ENCODE measurements at regions not wholly inside any gene's neighbourhood (a gene's known extent, or its start where the extent isn't known, plus 50 kb on each side); places are given as distances from the start of the nearest gene placed in this dataset.

DNA sequence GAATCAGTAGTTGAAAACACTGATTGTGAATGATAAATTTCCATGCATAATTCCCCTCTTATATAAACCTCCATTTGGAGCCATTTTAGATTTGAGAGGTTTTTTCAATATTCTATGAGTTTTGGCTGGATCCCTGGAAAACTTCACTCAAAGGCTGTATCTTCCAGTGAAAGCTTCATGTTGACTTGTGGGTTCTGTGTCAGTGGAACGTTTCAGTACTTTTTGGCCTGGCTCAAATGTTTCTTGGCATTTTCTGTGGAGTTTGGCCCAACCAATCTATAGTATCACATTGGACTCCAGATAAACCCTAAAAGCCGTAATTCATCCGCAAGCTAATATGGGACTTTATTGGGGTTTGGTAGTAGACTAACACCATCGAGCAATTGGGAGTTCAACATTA is 172.6 kb upstream of the PRPS1L1 start:
- DNase-seq (ENCODE audit: low read depth in 2 of 3, low spot score in 1 of 3), result no peak

DNA sequence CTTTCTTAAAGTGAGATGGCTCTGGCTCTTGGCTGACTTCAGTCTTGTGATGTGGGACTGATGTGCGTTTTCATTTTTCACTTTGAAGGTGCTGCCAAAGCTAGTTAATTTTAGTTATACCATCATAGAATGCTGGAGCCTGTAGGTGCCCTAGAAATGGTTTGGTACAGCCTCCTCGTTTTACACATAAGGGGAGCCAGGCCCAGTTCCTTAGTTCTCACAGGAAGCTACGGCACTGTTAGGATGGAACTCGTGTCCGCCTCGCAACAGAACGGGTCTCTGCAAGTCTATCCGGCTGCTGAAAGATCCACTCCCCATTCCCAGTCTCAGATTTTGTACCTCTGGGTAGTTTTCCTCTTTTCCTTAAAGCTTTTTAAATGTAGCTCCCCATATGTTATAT is 173.2 kb upstream of the PRPS1L1 start:
- no peak for DNase-seq (ENCODE audit: low read depth in 2 of 3, low spot score in 1 of 3)

DNA sequence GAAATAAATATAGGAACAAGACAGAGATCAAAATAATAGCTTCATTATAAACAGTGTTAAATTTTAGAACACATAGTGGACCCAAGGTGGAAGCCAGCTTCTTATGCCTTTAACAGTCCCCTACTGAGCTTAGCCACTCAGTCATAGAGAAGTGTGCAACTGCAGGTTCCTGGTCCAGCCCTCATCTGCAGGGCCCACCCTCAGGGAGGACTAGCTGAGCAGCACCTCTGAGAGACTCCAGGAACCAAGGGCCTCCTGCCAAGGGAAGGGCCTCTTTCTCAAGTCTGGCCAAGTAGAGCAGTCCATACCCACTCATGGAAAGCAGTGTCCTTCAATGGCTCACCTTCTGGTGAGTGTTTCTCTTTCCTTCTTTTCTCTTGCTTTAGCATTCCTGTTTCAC is 173.7 kb upstream of the PRPS1L1 start:
- DNase-seq (ENCODE audit: low read depth in 2 of 3, low spot score in 1 of 3), result no peak

DNA sequence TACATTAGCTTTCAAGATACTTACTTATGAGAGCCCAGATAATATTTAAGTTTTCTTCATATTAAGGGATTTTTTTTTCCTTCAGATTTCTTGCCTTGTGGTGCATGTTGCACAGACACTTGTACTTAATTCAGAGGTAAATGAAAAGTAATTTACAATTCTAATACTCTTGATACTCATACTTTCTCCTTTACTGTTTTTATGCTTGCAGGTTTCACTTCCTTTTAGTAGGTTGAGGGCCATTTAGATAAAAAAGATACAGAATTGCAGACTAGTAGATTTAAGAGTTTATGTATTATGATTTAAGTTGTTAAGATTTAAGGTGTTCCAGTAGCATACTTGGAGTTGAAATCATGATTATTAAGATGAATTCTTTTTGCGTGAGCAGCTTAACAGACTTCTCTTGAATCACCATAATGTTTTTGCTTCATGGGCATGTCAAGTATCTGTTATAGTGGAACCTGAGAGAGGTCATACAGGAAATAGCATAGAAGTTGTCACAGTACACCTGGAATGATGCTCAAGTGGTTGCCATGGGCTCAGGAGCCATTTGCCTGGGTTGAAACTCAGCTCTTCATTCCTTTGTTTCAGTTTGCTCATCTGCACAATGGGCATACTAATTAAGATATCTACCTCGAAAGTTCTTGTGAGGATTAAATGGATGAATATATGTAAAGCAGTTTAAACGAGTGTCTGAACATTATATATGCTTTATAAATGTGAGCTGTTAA is 174.8 kb upstream of the PRPS1L1 start:
- DNase-seq (ENCODE audit: low read depth in 2 of 3, low spot score in 1 of 3), result no peak

DNA sequence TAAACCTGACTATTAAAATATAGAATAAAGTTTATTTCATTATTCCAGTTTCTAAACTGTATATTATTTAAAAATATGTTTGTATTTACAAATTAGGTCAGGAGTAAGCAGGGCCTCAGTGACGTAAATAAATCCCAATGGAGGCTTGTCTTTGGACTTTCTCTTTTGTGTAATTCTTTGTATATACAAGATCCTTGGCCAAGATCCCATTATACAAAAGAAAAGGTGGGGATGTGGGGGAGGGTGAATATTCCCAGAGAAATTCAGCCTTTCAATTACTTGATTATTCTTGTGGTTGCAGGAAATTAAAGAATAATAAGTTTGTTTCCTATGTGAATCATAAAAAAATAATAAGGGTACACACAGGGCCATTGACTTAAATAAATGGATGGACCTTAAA is 178.7 kb upstream of the PRPS1L1 start:
- DNase-seq (ENCODE audit: low read depth in 2 of 3, low spot score in 1 of 3), result no peak

DNA sequence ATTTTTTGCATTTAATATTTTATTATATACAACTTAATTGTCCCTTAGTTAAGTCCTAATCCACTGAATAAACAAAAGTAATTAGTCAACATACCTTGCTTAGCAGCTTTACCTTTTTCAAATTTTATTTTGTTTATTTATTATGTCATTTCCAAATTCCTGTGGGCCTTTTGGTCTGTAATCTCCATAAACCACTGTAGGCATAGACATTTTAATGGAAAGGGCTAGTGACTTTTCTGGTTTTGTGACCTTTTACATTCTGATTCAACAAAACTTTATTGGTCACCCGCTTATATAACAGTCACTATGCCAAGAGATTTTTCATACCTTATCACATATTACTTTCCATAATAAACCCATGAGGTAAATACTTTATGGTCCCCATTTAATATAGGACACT is 181.3 kb upstream of the PRPS1L1 start:
- DNase-seq (ENCODE audit: low read depth in 2 of 3, low spot score in 1 of 3), result no peak

DNA sequence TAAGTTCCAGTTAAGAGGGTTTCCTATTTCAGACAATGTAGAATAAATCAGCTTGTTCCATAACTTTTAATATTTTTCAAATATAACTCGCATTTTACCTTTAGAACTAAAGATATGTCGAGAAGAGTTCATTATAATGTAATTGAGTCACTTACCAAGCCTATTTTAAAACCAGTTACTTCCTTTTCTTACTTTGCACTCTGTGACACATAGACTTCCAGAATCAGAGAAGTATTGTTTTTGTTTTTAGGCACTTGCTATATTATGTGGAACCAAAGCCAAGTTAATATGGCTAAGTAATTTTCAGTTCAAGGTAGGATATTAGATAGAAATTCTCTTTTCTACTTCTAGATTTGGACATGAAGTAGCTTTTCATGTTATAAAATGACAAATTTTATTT is 182.7 kb upstream of the PRPS1L1 start:
- no peak for DNase-seq (ENCODE audit: low read depth in 2 of 3, low spot score in 1 of 3)

DNA sequence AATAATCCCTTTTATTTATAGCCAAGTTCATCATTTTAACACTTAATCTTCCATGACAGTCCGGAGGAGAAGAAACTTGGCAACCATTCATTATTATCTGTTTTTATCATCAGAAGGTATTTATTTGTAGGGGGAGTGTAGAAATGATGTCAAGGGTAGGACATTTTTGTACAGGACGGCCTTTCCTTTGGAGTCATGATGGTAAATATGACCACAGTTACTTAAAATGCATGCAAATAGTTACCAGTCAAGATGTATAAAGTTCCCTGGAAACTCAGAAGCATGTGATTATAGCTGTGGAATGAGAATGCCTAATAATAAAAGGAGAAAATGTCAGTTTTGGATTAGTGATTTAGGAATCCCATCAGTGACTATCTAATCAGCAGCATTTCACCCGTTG is 183.1 kb upstream of the PRPS1L1 start:
- no peak for DNase-seq (ENCODE audit: low read depth in 2 of 3, low spot score in 1 of 3)

DNA sequence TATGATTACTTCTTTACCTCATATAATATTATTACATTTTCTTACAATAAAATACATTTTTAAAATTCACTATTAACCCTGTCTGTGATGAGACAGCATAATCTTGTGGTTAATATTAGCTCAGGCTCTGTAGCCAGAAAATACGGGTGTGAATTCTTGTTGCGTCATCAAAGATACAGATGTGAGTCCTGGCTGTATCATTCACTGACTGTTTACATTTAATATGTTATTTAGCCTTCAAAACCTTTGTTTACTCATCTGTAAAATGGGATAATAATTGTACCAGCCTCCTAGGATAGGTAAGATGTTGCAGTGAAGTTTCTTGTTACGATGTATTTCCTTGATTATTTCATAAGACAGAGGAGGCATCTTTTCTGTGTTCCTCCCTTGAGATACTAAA is 184.7 kb upstream of the PRPS1L1 start:
- DNase-seq (ENCODE audit: low read depth in 2 of 3, low spot score in 1 of 3), result no peak

DNA sequence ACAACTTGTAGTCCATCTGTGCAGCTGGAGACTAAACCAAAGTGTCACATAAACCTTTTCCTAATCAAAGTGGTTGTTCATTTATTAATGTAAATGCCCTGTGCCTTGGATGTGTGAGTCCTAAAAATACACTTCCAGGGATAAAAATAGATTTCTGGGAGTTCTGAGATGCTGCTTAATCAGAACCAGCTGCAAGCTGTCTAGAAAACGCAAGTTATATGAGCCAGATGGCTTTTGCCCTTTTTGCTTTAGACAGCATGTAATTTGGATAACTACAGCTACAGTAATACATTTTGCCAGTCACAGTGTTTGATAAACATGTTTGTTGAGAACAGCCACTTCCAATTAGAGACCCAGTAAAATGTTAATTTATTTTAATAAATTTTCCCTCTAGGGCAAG is 185.1 kb upstream of the PRPS1L1 start:
- no peak for DNase-seq (ENCODE audit: low read depth in 2 of 3, low spot score in 1 of 3)

DNA sequence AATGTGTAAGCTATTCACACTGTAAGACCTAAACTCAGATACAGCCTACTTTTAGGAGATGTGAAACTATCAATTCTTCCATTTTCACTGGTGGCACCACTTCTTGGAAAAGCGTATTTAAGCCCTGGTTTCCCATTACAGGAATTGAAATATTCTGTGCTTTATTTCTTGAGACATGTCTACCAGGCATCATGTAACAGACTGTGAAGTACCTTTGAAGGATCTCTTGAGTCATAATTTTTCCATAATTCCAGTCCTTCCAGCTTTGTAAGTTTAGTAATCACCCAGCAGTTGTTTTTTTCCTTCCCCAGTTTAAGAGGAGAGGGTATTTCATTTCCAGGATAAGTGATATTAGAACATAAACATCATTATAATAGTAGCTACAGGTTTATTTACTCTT is 186.0 kb upstream of the PRPS1L1 start:
- DNase-seq (ENCODE audit: low read depth in 2 of 3, low spot score in 1 of 3), result no peak

DNA sequence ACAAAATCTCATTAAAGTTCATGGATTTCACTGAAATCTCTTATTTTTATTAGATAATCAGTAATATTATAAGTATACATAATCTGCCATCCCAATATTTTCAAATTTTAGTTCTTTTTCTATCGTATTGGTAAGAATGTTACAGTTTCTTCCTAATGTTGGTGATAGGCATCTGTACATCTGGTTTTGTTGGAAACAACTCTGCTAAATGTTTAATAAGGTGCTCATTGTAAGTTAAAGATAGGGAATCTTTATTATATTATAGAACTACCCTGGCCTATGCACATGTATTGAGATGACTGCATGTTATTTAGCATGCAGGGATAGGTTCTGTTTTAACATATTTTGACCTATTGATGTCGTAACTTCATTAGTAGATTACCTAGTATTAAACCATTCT is 188.6 kb upstream of the PRPS1L1 start:
- DNase-seq (ENCODE audit: low read depth in 2 of 3, low spot score in 1 of 3), result no peak

DNA sequence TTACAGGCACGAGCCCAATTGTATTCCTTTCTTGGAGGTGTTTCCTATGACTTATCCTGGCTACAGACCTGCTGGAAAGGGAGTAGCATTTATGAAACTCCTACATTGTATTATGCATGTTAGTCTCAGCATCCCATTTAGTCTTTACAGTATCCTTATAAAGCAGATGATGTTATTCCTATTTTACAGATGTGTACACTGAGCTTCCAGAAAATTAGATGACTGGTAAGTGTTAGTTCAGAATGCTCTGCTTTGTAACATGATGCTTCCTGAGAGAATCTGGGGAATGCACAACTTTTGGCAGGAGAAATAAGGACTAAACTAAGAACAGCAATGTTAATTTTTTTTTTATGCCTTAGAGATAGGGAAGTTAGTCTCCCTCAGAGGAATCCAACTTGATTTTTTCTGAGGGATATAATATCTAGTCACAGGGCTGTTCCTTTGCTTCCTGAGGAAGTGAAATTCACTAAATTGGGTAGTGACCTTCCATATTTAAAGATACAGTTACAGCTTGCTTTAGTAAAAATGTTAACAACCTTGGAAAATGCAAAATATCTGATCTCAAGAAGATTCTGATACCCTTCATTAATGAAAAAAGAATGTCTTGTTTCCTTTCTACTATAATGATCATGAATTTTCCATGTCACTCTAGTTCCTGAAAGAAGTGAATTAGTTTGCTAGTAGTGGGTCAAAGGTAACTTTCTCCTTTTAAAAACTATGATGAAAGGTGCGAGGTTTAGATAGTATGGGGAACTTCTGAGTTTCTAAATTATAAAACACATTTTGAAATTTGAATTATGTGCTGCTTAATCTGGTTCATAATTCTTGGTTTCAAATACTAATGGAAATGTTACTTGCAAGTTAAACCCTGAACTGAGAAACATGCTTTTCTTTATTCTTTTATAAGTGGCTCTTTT is 194.0 kb upstream of the PRPS1L1 start:
- DNase-seq (ENCODE audit: low read depth in 2 of 3, low spot score in 1 of 3), result no peak

DNA sequence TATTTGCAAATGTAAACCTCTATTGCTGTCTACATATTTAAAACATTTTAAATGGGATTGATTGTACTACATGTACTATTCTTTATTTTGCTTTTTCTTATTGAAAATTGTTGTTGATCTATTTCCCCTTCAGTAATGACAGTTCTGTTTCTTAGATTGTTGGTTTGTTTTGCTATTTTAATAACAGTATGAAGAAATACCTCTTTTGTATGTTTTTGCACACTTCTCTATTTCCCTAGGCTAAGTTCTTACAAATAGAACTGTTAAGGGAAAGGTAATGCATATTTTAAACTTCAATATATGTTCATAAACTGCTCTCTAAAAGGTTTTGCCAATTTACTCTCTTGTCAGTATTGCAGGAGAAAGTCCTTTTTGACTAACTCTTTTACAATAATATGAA is 195.0 kb upstream of the PRPS1L1 start:
- DNase-seq (ENCODE audit: low read depth in 2 of 3, low spot score in 1 of 3), result no peak

DNA sequence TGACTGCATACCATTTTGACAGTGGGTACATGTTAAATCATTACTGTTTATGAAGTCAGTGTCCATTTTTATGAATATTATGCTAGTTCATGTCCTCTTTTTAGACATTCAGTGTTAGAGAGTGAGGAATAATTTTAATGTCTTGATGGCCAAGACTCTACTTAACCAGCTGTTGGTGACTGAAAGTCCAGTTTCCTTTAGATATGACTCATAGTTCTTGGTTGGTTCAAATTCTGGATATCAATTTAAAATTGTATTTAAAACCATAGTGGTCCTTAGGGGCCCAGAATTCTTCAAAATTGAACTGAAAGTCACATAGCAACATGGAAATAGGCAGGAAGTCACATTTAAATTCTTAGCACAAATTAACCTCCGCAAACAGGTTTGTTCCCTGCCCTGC is 196.5 kb upstream of the PRPS1L1 start:
- no peak for DNase-seq (ENCODE audit: low read depth in 2 of 3, low spot score in 1 of 3)

DNA sequence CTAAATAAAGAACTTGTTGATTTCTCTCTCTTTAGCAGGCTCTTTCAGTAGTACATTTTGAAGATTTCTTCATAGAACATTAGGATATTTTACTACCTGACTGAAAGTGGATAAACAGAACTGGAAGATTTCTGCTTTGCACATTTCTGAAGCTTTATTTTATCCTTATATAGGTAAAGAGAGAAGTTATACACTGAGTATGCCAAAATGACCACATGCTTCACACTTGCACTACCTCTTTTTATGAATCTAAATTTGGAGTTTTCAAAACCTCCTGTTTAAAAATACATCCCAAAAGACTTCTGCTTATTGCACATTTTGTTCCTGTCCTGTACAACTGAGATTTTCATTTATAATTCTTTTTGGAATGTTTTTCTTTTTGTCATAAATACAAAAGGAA is 197.4 kb upstream of the PRPS1L1 start:
- no peak for DNase-seq (ENCODE audit: low read depth in 2 of 3, low spot score in 1 of 3)

DNA sequence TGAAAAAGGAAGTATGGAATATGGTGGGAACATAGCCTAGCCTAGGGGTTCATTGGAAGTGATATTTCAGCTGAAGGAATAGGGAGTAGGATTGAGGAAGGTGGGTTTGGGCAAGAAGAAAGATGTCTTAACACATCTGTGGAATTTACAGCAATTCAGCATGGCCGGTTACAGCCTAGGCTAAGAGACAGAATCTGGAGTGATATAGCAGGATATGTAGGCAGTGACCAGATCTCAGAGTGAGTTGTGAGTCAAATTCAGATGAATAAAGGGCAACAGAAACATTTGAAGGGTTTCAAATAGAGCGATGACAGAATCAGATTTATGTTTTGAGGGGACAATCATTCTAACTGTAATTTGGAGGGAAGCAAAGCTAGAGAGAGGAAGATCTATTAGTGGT is 199.0 kb upstream of the PRPS1L1 start:
- DNase-seq (ENCODE audit: low read depth in 2 of 3, low spot score in 1 of 3), result no peak

DNA sequence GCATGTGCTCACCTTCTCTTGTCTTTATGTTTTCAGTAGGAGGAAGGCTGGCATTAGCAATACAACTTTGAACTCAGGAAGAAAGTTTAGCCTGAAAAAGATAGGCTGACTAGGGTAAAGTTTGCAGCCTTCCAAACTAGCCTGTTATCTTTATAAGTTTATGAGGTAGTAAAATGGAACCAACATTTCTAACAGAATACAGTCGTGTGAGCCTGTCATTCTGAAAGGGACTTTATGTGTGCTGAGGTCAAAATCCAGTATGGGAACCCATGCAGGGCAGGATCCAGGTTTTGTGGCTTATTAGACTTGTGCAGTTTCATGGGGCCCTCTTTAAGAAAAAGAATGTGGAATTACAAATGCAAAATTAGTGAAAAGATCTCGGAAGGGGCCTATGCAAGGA is 201.0 kb upstream of the PRPS1L1 start:
- DNase-seq (ENCODE audit: low read depth in 2 of 3, low spot score in 1 of 3), result no peak

DNA sequence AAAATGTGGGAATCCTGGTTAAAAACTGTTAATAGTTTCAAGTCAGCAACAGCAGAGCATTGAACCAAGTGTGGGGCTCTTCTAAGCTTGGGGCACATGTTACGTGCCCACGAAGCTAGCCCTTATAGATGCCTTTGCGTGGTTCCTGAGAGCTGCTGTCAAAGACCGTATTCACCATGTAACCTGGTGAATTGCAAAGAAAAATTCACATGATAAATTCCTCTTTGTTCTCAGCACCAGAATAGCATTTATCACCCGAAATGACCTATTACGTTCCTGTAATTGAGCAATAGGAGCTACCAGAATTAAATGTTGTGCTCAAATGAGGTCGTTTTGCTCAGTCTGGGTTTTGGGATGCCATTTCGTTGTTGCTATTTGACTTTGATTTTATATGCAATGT is 202.6 kb upstream of the PRPS1L1 start:
- no peak for DNase-seq (ENCODE audit: low read depth in 2 of 3, low spot score in 1 of 3)

DNA sequence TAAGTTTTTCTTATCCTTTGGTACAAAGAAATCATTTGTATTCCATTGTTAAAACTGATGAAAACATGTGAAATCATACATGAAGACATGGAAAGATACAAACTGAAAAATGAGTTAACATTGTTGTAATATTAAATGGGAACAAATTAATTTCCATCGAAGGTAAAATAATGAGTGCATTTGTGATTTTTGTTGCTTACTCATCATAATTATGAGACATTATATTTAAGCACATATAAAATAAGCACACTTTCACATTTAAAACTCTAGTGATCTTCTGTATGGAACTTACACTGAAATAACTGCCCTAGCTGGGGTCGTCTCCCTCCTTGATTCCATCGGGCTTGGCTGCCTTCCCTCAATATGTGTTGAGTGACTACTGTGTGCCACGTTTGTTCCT is 204.2 kb upstream of the PRPS1L1 start:
- no peak for DNase-seq (ENCODE audit: low read depth in 2 of 3, low spot score in 1 of 3)

DNA sequence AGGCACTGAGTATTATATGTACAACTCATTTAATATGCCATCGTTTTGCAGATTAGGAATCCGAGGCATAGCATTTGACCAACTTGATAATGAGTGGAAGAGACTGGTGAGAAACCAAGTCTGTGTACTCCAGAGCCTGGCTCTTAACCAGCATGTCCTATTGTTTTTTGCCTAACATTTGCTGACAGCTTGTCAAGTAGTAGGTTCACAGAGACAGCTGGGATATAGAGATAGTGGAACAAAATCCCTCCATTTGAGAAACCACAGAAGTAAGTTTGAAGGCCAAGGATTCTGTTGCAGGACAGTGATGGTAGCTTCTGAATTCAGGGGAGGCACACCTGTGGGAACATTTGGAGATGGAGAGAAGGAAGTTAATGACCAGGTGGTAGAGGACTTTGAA is 206.9 kb upstream of the PRPS1L1 start:
- no peak for DNase-seq (ENCODE audit: low read depth in 2 of 3, low spot score in 1 of 3)

DNA sequence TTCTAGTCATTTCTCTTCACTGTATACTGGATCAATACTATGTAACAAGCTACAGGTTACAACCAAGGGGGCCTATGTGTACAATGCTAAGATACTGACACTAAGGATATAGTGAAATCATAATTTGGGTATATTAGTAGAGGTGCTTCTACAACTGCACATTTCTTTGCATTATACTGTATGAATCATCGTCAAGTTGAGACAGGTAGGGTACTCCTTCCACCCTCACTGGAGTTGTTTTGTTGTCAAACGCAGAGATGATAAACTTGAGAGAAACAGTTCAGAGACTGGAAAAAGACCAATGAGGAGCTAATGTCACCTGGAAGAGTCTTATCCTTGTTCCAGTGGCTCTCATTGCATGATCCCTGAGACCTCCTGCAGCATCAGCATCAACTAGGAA is 208.2 kb upstream of the PRPS1L1 start:
- no peak for DNase-seq (ENCODE audit: low read depth in 2 of 3, low spot score in 1 of 3)

DNA sequence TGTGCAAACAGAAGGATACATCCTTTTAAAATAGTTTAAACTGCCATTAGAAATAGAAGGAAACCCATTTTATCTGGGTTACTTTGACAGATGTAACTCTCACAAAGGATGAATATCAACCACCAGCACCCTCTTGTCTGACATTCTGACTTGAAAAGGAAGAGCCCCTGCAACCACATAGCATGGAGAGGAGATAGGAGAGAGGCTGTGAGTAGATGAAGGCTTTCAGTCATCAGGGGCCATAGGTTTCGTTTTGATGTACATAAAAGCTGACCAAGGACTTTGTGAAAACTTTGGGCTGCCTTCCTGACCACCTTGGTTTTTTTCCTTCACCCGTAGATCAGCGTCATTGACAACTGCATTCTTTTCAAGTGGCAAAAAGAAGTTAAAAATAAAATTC is 211.6 kb upstream of the PRPS1L1 start:
- no peak for DNase-seq (ENCODE audit: low read depth in 2 of 3, low spot score in 1 of 3)
